NCI-H526 treated with DMSO at 0.1 percent for 48 hours (cell line): ENCODE measurements at regions not wholly inside any gene's neighbourhood (a gene's known extent, or its start where the extent isn't known, plus 50 kb on each side); places are given as distances from the start of the nearest gene placed in this dataset.

Experiments
- DNase-seq: peaks from one replicate; lab custom pipeline; 2025; lab: John Stamatoyannopoulos, UW

DNA sequence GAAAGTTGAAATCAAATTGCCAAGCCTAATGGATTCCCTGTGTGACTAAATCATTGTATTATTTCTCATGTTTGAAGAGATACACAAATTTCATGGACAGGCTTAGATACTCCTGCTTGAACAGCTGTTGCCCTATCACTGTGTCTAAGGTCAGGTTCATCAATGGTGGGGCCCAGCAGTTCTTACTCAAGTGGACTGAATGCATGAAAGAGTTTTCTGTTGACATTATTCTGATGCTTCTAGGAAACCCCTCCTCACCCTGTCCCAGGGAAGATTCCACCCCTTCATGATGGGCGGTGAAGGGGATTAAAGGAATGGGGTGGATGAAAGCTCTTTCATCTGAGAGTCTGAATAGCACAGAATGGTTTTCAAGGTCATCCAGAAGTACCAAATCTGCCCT lies 148.8 kb downstream of the INO80D start:
- DNase-seq, result no peak

DNA sequence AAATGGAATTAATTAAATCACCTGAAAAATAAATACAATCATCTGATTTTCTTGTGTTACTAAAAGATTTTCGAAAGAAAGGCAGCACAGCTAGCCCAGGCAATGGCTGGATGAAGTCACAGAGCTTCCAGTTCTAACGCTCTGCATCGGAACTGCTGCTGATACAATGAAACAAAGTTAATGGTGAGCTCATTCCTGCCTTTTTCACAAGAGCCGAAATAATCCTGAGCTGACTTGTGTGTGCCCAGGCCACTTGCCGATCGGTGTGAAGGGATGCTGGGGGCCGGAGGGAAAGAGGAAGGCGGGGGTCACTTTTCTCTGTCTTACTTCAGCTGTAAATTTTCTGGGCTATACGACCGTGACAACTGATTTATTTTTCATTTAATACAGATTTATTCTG lies 149.5 kb downstream of the INO80D start:
- no peak for DNase-seq

GRCh38 chr2:205934443-205934842 lies 151.5 kb downstream of the INO80D start:
- no peak for DNase-seq

GRCh38 chr2:205932861-205933260 lies 153.1 kb downstream of the INO80D start:
- DNase-seq, result no peak

DNA sequence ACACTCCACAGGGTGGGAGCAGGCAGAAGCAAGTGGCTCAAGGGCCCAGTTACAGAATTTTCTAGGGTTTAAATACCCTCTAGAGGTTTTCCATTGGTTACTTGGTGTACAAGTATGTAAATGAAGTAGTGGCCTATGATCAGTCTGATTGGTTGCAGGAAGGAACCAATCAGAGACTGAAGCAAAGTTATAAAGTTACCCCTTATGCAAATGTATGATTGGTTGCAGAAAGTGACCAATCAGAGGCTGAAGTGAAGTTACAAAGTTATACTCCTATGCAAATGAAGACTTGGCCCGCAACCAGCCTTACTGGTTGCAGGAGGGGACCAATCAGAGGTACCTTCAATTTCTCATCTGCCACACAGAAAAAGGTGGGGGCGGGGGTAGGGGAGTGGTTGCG lies 154.6 kb downstream of the INO80D start:
- DNase-seq, result no peak

- no peak for DNase-seq
These were observed 155.8 kb downstream of the INO80D start for GRCh38 chr2:205930209-205930608.

DNA sequence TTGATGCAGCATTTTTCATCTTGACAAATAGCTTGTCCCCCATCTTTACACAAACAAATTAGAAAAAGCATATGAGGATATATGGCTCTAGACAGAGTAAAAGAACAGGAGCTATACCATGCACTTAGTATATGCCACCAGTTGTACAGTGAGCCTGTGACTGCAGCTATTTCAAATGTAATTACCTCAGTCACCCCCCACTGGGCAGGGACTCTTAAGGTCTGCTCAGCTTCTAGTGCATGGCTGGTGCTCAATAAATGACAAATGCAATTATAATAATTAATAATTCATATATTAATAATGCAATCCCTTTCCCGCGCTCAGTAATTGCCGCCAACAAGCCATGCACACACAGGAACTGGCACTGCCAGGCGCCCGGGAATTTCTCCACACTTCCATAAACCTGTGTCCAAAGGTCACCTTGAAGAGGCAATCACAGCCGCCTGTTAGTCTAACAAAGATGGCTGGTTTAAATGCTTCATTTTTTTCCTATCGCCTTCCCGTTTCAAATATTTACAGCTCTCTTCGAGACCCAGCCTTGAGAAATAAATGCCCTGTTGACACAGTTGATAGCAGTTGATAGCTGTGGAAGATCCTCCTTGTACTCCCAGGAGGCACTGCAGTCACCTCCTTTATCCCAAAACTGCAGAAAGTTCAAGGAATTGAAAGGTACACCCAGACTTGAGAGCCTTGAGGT lies 156.6 kb downstream of the INO80D start:
- no peak for DNase-seq

- peak; percentile 33 for DNase-seq
These were observed 160.3 kb downstream of the INO80D start for GRCh38 chr2:205925373-205926337.

DNA sequence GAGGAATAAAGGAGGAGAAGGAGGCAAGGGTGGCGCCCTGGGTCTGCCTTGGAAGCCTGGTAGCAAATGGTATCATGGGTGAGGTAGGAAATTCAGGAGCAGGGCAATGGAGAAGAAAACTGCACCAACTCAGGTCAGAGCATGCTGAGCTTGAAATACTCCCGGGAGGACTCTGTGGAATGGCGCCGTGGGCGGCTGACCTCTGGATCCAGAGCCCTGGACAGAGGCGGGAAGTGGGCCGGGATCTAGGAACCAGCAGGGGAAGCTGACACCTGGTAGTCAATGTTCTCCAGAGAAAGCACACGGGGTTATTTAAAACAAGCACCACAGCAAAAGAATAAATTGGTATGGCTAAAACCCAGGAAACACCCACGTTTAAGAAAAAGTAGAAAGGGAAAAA lies 161.3 kb downstream of the INO80D start:
- no peak for DNase-seq

GRCh38 chr2:205915130-205915524 lies 170.8 kb downstream of the INO80D start:
- no peak for DNase-seq

DNA sequence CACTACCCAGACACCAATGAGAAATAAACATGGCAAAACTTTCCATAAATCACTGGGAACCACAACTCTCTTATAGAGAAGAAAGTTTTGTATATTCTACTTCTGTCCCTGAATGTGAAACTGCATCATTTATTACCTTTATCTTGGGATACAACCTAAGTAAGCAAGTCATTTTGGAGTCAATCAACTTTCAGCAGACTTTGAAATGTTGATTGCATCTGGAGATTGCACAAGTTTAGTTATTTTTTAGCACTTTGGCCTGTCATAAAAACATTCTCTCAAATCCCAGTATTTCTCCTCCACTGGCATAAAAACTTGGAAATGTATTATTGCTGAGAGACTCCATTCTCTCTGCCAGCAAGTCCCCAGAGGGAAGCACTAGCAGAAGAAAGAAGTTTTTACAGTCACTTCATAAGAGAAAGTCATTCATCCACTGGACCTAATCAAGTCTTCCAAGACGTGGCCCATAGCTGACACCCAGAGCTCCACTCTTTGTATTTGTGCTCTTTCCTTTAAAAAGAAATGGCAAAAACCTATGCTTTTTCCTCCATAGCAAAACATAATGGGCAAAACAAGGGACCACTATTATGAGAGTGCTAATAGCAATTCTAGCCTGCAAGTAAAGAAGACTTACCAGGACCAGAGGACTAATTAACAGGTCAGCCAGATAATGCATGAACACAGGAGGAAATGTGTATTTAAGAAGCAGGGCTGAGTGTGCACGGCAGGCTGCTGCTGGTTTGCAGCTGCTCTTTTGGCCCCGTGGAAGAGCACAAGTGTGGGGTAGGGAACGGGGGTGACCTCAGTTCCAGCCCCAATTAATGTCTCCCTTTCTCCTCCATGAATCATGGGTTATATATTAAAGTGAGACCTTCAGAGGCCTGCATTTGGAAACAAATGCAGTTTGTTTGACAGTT lies 171.5 kb downstream of the INO80D start:
- DNase-seq, result no peak

- no peak for DNase-seq
These were observed 172.3 kb downstream of the INO80D start for GRCh38 chr2:205913668-205914067.

- DNase-seq, result no peak
These were observed 174.7 kb downstream of the INO80D start for GRCh38 chr2:205911306-205911705.

- DNase-seq, result no peak
These were observed 176.8 kb downstream of the INO80D start for GRCh38 chr2:205909184-205909572.

DNA sequence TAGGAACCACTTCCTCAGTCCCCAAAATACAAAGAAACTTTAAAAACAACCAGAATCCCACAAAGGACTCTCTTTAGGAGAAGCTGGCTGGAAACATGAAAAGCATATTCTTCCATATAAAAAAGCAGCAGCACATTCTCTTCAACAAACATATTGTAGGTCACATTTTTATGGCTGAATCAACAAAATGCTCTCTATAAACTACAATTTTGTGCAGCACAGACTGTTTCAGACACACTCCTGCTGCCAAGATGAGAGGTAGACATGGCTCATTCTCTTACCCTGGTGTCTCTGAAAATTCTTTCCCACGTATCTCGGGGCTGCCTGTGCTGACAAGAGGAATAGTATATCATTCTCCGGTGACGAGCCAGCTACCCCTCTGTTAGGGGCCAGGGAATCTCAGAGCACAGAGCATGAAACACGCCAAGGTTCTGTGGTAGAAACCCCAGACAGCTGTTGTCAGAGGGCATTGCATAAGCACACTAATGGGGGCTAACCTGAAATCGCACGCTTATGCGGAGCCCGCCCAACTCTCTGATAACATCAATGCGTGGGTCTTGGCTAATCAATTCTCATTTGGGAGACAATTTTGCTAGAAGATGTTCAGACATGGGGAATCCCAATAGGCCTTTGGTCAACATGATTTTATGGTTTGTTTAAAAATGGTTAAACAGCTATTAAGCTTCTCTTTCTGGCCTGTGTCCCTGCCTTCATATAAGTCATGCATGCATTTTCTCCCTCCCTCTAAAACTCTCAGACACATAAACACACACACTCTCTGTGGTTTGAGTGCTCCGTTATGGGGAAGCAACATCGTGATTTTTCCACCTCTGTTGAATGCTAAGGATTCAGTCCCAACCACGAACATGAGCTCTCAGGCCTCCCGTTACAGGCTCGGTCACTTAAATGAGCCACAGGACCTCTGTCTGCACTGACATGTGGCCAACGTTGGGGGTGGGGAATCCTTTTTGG lies 177.5 kb downstream of the INO80D start:
- no peak for DNase-seq

DNA sequence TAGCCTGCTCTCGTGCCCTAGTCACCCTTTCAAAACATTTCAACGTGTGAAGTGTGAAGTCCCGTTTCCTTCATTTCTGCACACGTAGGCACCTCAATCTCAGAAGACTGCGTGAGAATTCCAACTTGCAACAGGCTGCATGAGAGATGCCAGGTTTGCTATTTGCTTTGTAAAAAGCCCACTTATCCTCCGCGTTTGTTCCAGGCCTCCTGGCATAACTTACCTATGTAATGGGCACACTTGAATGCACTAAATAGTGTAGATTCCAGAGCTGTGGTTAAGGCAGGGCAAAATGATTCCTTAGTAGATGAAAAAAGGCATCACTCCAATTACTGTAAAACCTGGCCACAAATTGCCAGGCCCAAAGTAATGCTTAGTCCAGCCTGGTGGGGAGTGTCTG lies 179.6 kb downstream of the INO80D start:
- DNase-seq, result no peak

DNA sequence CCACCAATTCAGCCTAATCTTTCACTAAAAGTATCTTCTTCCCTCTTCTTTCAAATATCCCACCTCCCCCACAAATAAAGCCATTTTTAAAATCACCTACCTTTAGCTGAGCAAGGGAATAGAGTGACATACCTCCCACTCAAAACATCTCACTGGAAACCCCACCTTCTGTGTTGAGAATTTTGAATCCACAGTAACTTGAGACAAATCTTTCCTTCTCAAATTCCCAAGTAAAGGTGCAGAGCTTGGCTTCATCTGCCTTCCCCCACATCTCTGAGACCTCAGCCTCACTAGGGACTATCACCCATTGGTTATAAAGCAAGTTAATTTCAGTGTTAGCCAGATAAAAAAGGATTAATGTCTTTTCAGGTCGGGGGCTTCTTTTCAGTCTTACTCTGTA lies 180.4 kb downstream of the INO80D start:
- DNase-seq, result no peak

DNA sequence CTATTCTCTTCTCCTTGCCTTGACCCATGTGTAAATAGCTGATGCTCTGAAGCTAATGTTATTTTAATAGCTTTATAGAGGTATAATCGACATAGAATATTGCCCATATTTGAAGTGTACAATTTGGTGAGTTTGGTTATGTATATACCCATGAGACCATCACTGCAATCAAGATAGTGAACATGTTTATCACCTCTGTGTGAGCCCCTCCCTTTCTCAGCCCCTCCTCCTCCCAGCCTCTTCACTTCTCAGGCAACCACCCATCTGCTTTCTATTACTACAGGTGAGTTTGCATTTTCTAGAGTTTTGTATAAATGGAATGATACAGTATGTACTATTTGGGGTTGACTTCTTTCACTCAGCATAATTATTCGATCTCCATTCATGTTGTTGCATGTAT lies 181.1 kb downstream of the INO80D start:
- no peak for DNase-seq

- no peak for DNase-seq
These were observed 182.3 kb downstream of the INO80D start for GRCh38 chr2:205903549-205904129.

DNA sequence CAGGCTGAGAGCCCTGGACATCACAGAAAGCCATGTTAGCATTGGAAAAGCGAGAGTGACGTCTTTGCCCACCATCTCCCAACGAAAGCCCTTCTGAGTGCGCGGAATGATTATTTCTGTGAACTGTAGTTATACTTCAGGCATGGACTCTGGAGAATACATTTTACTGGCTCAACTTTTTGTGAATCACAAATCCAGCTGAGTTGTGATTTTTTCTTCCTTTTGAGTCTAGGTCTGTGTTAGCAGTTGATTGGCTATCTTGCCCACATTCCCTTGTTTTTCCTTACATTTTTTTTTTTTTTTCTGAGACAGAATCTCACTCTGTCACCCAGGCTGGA lies 183.1 kb downstream of the INO80D start:
- no peak for DNase-seq
